ENCODE measurements at regions not wholly inside any gene's neighbourhood (a gene's known extent, or its start where the extent isn't known, plus 50 kb on each side); places are given as distances from the start of the nearest gene placed in this dataset.

DNA sequence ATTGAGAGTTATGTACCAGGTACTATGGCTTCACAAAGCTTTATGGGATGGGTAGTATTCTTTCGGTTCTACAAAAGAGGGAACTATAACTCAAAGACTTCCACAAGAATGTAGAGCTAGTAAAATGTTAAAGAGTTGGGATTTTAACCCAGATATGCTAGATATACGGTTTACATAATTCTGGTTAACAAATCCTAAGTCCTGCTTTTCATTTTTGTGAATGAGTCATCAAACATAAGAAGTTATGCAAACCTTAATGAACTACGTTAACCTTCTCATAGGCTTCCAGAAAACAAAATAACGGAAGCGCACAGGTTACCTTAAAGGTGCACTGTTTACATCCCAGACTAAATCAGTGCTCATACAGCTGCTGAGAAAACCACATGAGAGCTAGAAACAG, 1049.3 kb downstream of the MCTP2 start:
- H2AFZ ChIP-seq (ENCODE audit: low read length), result no peak overlapping the region
- H3K79me2 ChIP-seq (ENCODE audit: insufficient read depth, low read length), result no peaks in the 10 kb centered on the region
- no peaks in the 10 kb centered on the region for H3K27me3 ChIP-seq (ENCODE audit: insufficient read depth, low read length, poor library complexity, severe bottlenecking)
- no peaks in the 10 kb centered on the region for H3K36me3 ChIP-seq (ENCODE audit: insufficient read depth, low read length)
- no peaks in the 10 kb centered on the region for H3K9me3 ChIP-seq (ENCODE audit: insufficient read depth, low read depth, low read length)
- no peak for TF ChIP-seq EZH2phosphoT487 (IDR thresholded peaks at IDR 0.05; ENCODE audit: borderline replicate concordance)
- TF ChIP-seq, protein P1, sequence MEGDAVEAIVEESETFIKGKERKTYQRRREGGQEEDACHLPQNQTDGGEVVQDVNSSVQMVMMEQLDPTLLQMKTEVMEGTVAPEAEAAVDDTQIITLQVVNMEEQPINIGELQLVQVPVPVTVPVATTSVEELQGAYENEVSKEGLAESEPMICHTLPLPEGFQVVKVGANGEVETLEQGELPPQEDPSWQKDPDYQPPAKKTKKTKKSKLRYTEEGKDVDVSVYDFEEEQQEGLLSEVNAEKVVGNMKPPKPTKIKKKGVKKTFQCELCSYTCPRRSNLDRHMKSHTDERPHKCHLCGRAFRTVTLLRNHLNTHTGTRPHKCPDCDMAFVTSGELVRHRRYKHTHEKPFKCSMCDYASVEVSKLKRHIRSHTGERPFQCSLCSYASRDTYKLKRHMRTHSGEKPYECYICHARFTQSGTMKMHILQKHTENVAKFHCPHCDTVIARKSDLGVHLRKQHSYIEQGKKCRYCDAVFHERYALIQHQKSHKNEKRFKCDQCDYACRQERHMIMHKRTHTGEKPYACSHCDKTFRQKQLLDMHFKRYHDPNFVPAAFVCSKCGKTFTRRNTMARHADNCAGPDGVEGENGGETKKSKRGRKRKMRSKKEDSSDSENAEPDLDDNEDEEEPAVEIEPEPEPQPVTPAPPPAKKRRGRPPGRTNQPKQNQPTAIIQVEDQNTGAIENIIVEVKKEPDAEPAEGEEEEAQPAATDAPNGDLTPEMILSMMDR (conservative IDR thresholded peaks at IDR 0.05; ENCODE audit: low read length), result no peak
- H4K20me1 ChIP-seq (ENCODE audit: insufficient read depth, low read length, poor library complexity, severe bottlenecking), result no peaks in the 10 kb centered on the region
- H3K9ac ChIP-seq (ENCODE audit: low read depth, low read length, poor library complexity, severe bottlenecking), result no peak overlapping the region
- H3K4me2 ChIP-seq (ENCODE audit: low read depth, low read length, poor library complexity, severe bottlenecking), result no peak overlapping the region
- H3K4me3 ChIP-seq (ENCODE audit: low read length, poor library complexity, severe bottlenecking), result no peak overlapping the region
- H3K9me2 ChIP-seq (replicated peaks; ENCODE audit: low read depth, low read length), result no peaks in the 10 kb centered on the region
- H3F3A ChIP-seq (ENCODE audit: low read depth), result peaks cover 10% of the 10 kb centered on the region
- H3K4me1 ChIP-seq (ENCODE audit: insufficient read depth, low read length, poor library complexity, severe bottlenecking), result peaks cover 42% of the 10 kb centered on the region

GRCh38 chr15:95281470-95281869, 1049.0 kb upstream of the NR2F2 start:
- H3K27me3 ChIP-seq (ENCODE audit: insufficient read depth, low read length, poor library complexity, severe bottlenecking), result no peaks in the 10 kb centered on the region
- H3K4me2 ChIP-seq (ENCODE audit: low read depth, low read length, poor library complexity, severe bottlenecking), result no peak overlapping the region
- H2AFZ ChIP-seq (ENCODE audit: low read length), result no peak overlapping the region
- no peaks in the 10 kb centered on the region for H3K79me2 ChIP-seq (ENCODE audit: insufficient read depth, low read length)
- no peaks in the 10 kb centered on the region for H3K36me3 ChIP-seq (ENCODE audit: insufficient read depth, low read length)
- H3K9me3 ChIP-seq (ENCODE audit: insufficient read depth, low read depth, low read length), result no peaks in the 10 kb centered on the region
- no peaks in the 10 kb centered on the region for H4K20me1 ChIP-seq (ENCODE audit: insufficient read depth, low read length, poor library complexity, severe bottlenecking)
- H3F3A ChIP-seq (ENCODE audit: low read depth), result peaks cover 11% of the 10 kb centered on the region
- H3K4me1 ChIP-seq (ENCODE audit: insufficient read depth, low read length, poor library complexity, severe bottlenecking), result peaks cover 49% of the 10 kb centered on the region
- H3K4me3 ChIP-seq (ENCODE audit: low read length, poor library complexity, severe bottlenecking), result no peak overlapping the region
- TF ChIP-seq EZH2phosphoT487 (IDR thresholded peaks at IDR 0.05; ENCODE audit: borderline replicate concordance), result no peak
- TF ChIP-seq, protein P1 (conservative IDR thresholded peaks at IDR 0.05; ENCODE audit: low read length), result no peak
- H3K9me2 ChIP-seq (replicated peaks; ENCODE audit: low read depth, low read length), result no peaks in the 10 kb centered on the region
- no peak overlapping the region for H3K9ac ChIP-seq (ENCODE audit: low read depth, low read length, poor library complexity, severe bottlenecking)

DNA sequence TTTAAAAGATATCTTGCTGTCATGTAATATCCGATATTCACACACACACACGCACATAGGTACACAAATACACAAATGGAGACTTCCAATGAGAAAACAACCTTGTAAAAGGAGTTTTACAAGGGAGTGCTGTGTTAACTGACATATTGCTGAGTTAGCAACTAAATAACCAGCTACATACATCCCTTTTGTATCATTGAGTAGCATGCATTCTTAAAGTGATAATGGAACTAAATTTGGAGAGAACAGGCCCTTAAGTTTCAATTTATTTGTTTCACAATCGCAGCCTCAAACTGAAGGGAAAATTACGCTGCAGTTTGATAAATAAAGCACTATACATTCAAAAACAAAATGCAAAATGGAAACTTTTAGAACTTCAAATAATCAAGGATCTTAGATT, 1046.0 kb upstream of the NR2F2 start:
- Histone ChIP-seq H3K36me3 (ENCODE audit: insufficient read depth, low read length) (no peaks in the 10 kb centered on the region), H2AFZ (ENCODE audit: low read length) (no peak overlapping the region), H3K79me2 (ENCODE audit: insufficient read depth, low read length) (no peaks in the 10 kb centered on the region), H3K4me3 (ENCODE audit: low read length, poor library complexity, severe bottlenecking) (peak overlapping the region; percentile 3), H3F3A (ENCODE audit: low read depth) (peaks cover 11% of the 10 kb centered on the region), H3K9me3 (ENCODE audit: insufficient read depth, low read depth, low read length) (no peaks in the 10 kb centered on the region), H3K27me3 (ENCODE audit: insufficient read depth, low read length, poor library complexity, severe bottlenecking) (no peaks in the 10 kb centered on the region), H3K4me1 (ENCODE audit: insufficient read depth, low read length, poor library complexity, severe bottlenecking) (peaks cover 51% of the 10 kb centered on the region), H3K4me2 (ENCODE audit: low read depth, low read length, poor library complexity, severe bottlenecking) (peak overlapping the region; percentile 49), H3K9ac (ENCODE audit: low read depth, low read length, poor library complexity, severe bottlenecking) (no peak overlapping the region), H3K9me2 (replicated peaks; ENCODE audit: low read depth, low read length) (no peaks in the 10 kb centered on the region), H4K20me1 (ENCODE audit: insufficient read depth, low read length, poor library complexity, severe bottlenecking) (no peaks in the 10 kb centered on the region)
- no peak for TF ChIP-seq EZH2phosphoT487 (IDR thresholded peaks at IDR 0.05; ENCODE audit: borderline replicate concordance)
- TF ChIP-seq, protein P1 (conservative IDR thresholded peaks at IDR 0.05; ENCODE audit: low read length), result no peak
